Stimulated activated CD4-positive, alpha-beta T cell treated with anti-CD3 and anti-CD28 coated beads, Interleukin-1b, Interleukin-23, amount 100 ng/mL, for 4 hours (primary cell): ENCODE measurements at regions not wholly inside any gene's neighbourhood (a gene's known extent, or its start where the extent isn't known, plus 50 kb on each side); places are given as distances from the start of the nearest gene placed in this dataset.
"Not testable (repeated sequence)": the region's sequence is repeated elsewhere in the genome, so short reads cannot be mapped to it uniquely, and the experiment has no call there.

Experiments
- DNase-seq, 2 donors: peaks; one replicate each; pipeline ENCODE4 v3.0.0-alpha.2; 2020; ENCODE audit warnings: low read depth in 2 of 2

- no peak for DNase-seq
Measured at GRCh38 chr13:70518081-70518480, 409.8 kb upstream of the KLHL1 start.

- DNase-seq, result no peak
Measured at GRCh38 chr13:70516226-70516625, 408.0 kb upstream of the KLHL1 start.

GRCh38 chr13:70511861-70512417 lies 403.7 kb upstream of the KLHL1 start:
- not testable (repeated sequence) for DNase-seq

DNA sequence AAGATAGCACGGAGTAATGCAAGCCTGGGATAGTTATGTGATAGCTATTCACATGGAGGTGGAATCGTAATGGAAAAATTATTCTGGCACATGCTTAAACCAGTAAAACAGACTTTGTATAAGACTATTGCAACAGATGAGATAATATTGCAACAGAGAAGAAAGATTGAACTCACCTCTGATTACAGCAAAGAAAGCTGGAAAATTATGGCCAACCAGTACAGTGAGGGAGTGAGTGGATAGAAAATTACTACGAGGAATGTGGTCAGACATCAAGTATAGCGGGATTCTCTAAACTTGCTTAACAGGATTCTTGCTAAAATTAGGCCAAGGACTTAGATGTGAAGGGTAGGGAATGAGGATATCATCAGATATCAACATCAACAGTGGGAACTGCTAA lies 397.6 kb upstream of the KLHL1 start:
- no peak for DNase-seq

DNA sequence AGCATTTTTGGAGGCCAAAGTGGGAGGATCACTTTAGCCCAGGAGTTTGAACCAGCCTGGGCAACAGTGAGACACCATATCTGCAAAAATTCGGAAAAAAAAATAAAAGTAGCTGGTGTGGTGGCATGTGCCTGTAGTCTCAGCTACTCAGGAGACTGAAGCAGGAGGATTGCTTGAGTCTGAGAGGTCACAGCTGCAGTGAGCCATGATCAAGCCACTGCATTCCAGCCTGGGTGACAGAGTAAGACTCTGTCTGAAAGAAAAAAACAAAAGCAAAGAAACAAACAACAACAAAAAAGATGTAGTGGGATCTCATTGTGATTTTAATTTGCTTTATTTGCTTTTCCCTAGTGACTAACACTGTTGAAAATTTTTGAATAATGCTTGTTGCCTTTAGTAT lies 394.7 kb upstream of the KLHL1 start:
- DNase-seq, result no peak

GRCh38 chr13:70490320-70490935 lies 382.2 kb upstream of the KLHL1 start:
- DNase-seq, result no peak

- no peak for DNase-seq
Measured at GRCh38 chr13:70484931-70485330, 376.7 kb upstream of the KLHL1 start.

DNA sequence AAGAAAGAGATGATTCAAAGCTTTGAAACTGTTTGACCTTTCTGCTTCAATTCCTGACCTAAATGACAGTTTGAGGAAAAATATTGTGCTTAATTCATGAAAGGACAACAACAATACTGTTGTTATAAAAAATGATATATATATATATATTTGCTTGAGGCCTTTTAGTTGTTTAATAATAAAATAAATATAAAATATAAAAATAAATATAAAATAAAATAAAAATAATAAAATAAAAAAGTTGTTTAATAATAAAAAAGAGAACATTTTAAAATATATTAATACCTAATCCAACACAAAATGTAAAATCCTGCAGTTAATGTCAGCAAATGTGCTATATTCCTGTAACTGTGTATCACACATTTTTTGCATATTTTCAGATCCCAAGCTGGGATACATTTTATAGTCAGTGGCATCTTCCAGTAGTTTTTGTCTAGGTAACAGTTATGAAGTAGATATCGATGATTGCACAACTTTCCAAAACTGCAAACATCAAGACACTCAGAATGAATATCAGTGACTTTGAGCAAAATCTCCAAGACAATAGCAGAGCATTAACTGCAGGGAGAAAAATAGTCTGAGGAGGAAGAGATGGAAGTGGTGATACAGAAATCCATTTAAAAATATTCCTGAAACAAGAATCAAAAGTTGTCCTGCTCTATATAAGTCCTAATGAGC lies 375.5 kb upstream of the KLHL1 start:
- DNase-seq, result no peak

- DNase-seq, result no peak
Measured at GRCh38 chr13:70473907-70474306, 365.7 kb upstream of the KLHL1 start.

GRCh38 chr13:70469077-70469476 lies 360.8 kb upstream of the KLHL1 start:
- no peak for DNase-seq

DNA sequence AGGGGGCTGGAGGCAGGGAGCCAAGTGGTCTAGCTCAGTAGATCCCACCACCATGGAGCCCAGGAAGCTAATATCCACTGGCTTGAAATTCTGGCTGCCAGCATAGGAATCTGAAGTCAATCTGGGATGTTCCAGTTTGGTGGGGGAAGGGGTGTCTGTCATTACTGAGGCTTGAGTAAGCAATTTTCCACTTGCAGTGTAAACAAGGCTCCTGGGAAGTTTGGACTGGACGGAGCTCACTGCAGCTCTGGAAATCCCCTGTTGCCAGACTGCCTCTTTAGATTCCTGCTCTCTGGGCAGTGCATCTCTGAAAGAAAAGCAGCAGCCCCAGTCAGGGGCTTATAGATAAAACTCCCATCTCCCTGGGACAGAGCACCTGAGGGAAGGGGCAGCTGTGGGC lies 349.2 kb upstream of the KLHL1 start:
- DNase-seq, result no peak

GRCh38 chr13:70448820-70449219 lies 340.6 kb upstream of the KLHL1 start:
- DNase-seq, result no peak

DNA sequence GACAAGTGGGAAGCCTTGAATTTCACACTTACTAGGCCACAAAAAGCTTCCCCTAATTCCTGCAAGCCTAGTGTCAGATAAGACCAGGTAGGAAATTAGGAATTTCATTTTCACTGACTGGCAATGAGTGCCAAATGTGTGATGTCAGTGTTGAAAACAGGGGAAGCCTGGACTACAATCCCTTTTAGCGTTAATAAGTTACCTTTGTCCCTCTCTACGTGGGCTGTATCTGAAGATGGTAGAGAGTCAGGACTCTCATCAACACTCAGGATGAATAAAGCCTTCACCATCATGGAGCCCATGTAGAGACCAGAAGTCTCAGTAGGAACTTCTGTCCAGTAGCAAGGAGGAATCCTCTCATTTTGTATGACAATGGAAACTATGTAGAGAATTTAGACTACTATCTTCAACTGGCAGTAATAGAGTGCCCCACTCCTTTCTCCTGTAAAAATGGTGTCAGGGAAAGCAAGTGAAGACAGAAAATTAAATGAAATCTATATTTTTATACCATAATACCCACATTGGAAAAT lies 324.1 kb upstream of the KLHL1 start:
- DNase-seq, result no peak

GRCh38 chr13:70430256-70430655 lies 322.0 kb upstream of the KLHL1 start:
- no peak for DNase-seq

- DNase-seq, result no peak
Measured at GRCh38 chr13:70424928-70425327, 316.7 kb upstream of the KLHL1 start.

- no peak for DNase-seq
Measured at GRCh38 chr13:70424428-70424827, 316.2 kb upstream of the KLHL1 start.

GRCh38 chr13:70415136-70415535 lies 306.9 kb upstream of the KLHL1 start:
- DNase-seq, result no peak

DNA sequence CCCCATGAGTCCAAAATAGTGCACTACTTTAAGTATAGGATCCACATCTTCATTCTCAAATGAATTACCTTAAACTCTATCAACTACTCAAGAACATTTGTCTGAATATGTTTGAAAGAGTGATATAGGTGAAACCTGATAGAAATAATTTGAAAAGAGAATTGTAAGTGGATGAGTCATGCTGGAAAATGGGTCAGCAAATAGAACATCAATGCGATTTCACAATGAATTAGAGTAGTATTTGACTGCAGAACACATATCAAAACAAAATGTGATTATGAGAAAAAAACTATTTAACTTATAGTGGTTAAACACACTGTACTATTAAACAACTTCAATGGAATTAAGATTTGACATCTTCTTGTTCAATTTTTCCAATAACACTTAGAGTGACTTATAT lies 300.6 kb upstream of the KLHL1 start:
- DNase-seq, result no peak

DNA sequence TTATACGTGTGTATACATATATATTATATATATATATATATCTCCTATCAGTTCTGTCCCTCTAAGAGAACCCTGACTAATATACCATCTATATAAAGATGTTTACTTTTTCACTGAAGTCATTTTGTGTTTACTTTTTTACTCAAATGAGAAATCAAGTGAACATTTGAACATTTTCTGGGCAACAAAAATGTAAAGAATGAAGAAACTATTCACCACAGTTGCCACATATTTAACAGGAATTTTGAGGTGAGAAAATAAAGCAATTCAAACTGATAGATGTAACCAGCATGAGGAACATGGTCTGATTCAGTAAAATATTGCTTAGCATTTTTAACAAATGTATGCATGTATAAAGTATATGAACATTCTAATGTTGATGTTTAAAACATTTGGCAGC lies 299.2 kb upstream of the KLHL1 start:
- no peak for DNase-seq

DNA sequence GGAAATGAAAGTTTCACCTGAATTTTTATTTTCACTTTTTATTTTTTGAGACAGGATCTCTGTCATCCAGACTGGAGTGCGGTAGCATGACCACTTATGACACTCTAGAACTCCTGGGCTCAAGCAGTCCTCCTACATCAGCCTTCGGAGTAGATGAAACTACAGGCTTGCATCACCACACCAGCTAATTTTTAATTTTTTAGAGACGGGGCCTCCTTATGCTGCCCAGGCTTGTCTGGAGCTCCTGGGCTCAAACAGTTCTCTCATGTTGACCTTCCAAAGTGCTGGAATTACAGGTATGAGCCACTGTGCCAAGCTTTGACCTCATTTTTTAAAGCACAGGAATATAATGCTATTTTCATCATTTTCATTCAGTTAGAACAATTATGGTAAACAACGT lies 297.0 kb upstream of the KLHL1 start:
- no peak for DNase-seq

DNA sequence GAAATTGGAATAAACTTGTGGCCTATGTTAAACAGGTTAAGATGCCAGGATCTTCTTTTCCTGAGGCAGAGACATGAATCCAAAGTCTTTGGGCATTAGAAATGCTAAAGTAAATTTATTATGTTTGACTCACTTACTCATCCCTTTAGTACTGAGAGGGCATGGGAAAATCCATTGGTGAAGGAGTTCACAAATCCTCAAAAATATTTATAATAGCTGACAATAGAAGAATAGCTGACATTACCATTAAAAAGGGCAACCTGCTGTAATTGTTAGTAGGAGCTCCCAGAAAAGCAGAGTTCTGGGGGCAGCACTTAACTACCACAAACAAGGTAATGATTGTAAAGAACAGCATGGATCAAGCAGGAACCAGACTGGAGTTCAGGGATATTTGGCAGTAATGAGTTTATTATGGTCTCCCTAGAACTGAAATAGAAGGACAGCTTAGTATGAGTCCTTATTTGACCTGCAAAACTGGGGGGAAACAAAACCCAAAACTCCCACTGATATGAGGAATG lies 285.8 kb upstream of the KLHL1 start:
- DNase-seq, result no peak

DNA sequence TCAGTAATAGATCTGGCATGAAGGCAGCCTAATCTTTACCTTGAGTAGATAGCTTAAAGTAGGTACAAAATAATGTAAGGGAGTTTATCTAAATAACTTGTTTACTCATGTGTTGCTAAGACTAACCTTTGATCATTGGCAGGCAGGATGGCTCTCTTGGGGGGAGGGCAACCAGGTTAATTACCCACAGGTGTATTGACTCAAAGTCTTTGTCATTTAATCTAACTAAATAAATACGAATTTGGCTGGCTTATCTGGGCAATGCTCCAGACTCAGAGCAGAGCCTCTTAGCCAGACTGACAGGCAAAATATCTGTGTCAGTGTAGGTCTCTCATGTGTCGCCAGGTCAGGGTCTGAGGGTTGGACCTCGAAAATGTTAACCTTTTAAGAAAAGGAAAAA lies 283.4 kb upstream of the KLHL1 start:
- DNase-seq, result no peak

DNA sequence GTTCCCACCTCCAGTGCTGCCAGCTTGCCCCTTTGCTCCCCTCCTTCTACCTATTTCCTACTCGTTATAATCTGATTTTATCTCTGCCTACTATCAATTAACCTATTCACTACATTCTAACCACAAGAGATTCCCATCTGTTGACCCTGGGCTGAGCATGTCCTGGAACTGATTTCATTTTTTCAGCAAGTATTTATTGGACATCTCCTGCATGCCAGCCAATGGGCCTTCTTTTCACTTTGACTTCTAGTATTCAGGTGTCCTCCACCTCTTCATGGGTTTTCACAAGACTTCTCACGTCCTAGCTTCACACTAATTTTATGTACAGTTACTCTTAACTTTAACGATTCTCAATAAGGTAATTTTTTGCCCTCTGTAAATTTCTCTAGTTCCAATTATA lies 282.7 kb upstream of the KLHL1 start:
- no peak for DNase-seq
